ENCODE measurements at regions not wholly inside any gene's neighbourhood (a gene's known extent, or its start where the extent isn't known, plus 50 kb on each side); places are given as distances from the start of the nearest gene placed in this dataset.
"Not testable (repeated sequence)": the region's sequence is repeated elsewhere in the genome, so short reads cannot be mapped to it uniquely, and the experiment has no call there.

DNA sequence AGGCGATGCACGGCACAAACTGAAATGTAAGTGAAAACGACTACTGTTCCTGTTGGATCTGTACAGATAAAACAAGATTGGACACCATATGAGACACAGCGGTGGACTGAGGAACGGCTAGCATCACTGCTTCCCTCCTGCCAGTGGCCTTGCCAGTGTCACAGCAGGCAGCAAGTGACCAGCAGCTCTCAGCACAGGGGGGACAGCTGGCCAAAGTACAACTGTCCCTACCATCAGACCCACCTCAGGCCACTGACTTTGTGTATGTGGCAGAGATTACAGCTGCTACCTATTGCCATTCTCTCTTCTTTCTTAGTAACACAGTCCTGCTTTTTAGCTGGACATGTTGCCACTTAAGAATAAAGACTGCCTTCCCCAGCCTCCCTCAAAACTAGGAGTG lies 80.0 kb upstream of the SLC66A3 start:
- no peak for DNase-seq

- DNase-seq = no peak
Measured at GRCh38 chr2:11077411-11077810, 77.9 kb upstream of the SLC66A3 start.

DNA sequence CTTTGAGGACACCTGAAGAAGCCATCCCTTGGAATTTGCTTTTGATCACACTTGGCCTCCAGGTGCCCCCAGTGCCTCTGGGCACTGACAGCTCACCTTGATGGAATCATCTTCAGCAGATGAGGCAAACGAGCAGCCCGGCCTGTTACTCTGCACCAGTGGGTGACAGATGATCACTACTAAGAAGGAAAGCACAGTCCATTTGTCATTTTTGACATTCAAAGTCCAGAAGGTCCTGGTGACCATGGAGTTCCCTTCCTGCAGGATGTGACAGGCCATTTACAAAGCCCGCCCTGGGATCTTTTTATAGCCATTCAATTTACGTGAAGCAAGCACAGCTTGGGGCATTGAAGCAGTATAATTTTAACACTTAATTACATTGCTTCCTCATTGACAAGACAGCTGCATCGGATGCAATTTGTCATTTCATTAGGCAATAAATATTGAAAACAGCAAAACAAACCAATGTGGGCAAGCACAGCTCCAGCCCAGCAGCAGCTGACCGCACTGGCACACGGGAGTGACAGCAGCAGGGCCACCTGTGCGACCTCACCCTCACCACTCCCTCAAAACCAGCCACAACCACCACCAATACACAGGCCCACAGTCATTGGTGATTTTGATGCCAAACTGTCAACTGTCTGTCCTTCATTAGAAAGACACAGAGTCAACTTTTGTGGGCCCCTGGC lies 76.0 kb upstream of the SLC66A3 start:
- DNase-seq = no peak

DNA sequence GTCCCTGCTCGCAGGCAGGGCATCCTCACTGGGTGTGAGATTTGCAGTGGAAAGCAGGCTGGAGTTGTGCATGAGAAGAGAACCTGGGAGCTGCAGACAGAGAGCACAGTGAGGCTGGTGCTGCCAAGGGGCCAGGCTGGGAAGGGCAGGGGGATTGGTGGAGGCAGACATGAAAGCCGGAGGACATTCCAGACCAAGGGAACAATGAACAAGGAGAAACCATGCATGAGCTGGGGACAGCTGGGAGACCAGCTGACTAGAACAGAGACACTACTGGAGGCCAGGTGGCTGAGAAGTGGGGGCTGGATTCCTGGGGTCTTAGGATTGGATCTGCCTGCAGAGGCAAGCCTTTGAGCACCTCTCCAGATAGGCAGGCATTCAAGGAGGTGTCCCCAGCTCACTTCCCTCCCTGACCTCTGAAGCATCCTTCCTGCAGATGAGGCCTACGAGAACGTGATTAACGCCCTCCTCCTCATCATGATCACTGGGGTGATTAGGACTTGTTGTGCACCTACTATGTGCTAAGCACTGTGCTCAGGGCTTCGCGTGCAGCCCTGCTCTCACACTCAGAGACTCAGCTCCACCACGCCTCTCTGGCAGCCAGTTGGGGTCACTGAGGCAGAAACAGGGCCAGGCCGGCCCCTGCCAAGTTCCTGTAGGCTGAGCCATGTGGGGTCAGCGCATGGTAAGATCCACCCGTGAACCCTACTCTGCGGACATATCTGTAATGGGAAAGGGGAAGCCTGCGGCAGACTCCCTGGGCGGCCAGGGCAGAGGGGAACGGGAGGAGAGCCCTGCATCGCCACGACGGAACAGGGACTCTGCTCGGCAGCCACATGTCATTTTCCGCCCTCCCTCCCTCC lies 74.8 kb upstream of the SLC66A3 start:
- DNase-seq = no peak

GRCh38 chr2:11082880-11083279 lies 72.4 kb upstream of the SLC66A3 start:
- no peak for DNase-seq

- not testable (repeated sequence) for DNase-seq
Measured at GRCh38 chr2:11088821-11089220, 66.4 kb upstream of the SLC66A3 start.

DNA sequence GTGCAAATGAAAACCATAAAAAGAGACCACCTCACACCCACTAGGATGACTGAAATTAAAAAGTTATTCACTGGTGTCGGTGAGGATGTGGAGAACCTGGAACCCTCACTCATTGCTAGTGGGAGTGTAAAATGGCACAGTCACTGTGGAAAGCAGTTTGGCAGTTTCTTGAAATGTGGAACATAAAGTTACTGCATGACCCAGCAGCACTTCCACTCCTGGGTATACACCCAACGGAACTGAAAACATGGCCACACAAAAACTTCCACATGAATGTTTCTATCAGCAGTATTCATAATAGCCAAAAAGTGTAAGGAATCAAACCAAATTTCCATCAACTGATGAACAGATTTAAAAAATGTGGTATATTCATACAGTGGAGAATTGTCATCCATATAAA lies 65.1 kb upstream of the SLC66A3 start:
- DNase-seq = no peak

- no peak for DNase-seq
Measured at GRCh38 chr2:11092701-11093335, 62.4 kb upstream of the SLC66A3 start.

GRCh38 chr2:11093467-11093866 lies 61.8 kb upstream of the SLC66A3 start:
- DNase-seq = no peak

GRCh38 chr2:11094021-11094810 lies 61.1 kb upstream of the SLC66A3 start:
- DNase-seq = no peak

GRCh38 chr2:11096591-11096990 lies 58.7 kb upstream of the SLC66A3 start:
- no peak for DNase-seq

GRCh38 chr2:11097038-11097720 lies 58.1 kb upstream of the SLC66A3 start:
- no peak for DNase-seq

DNA sequence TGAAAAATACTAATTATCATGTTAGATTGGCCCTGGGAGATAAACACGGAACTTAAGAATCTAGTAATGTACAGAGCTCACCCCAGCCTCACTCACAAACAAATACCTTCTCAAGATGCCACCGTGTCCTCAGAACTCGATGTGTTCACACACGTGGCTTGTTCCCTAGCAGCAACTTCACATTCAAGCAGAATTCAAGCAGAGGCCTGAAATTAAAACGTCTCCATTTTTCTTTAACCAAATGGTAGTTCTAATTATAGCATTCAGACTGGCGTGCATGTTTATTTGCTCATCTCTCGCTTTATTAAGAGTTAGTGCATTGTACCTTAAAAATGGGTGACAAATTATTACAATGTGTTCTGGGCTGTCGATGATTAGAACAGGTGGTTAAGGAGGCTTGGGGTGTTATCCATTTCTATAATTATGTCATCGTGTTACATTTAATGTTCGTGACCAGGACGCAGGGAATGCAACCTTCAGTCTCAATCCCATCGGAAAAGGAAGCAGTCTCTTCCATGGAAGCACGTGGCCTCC lies 57.3 kb upstream of the SLC66A3 start:
- DNase-seq = no peak

DNA sequence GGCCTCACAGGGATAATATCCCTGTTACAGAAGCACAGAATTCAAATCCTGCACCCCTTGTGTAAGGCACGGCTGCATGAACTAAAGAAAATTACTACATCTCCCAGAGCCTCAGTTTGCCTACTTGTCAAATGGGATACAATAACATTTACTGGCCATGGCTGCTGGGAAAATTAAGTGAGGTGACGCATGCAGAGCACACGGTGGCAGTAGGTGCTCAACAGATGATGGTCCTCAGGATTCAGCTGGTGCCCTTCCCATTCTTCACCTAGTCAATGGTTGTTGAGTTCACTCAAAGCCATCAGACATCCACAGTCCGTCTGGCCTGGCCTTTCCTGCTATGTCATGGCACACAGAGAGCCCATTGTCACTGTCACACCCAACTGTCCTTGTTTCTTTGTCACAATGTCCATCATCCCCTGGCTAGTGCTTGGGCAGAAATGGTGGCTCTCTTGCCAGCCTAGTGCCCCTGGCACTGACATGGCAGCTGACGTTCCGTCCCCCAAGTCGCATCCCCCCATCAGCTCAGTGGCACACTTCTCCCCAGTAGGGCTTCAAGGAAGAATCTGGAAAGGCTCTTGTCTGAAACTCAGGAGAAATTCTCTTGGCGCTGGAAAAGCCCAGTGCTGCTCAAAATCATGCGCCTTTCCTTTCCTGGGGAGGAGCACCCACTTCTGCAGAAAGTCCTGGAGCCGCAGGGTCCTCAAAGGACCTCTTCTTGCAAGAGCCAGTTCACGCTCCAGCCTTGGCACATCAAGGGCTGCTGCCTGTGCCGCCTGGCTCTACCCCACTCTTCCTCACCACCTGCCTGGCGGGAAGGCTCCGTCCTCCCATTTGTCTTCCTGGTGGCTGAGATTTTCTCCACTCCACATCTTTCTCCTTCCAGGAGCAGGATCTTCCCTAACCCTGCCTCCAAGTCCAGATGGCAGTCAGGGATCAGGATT lies 55.9 kb upstream of the SLC66A3 start:
- DNase-seq = no peak

DNA sequence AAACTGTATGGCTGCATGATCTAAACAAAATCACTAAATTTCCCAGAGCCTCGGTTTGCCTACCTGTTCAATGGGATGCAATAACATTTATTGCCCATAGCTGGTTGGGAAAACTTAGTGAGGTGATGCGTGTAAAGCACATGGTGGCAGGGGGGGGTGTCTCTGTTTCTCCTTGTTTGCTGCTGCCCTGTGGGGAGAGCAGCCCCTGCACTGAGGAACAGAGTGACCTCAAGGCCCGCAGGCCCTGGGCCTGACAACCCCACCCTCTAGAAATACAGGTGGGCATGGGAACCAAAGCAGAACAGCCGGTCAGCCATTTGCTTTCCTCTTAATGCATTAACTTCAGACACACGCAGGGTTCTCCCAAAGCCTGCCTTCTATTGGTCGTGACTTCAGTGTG lies 55.1 kb upstream of the SLC66A3 start:
- DNase-seq = no peak

- DNase-seq = no peak
Measured at GRCh38 chr2:11100976-11101375, 54.3 kb upstream of the SLC66A3 start.

- no peak for DNase-seq
Measured at GRCh38 chr2:11101430-11101829, 53.8 kb upstream of the SLC66A3 start.

- no peak for DNase-seq
Measured at GRCh38 chr2:11102466-11102865, 52.8 kb upstream of the SLC66A3 start.

GRCh38 chr2:11102956-11103860 lies 52.1 kb upstream of the SLC66A3 start:
- no peak for DNase-seq

All from stimulated activated naive CD4-positive, alpha-beta T cell treated with Interleukin-2 at 50 U/mL for 16 hours (primary cell).